ENCODE measurements at regions not wholly inside any gene's neighbourhood (a gene's known extent, or its start where the extent isn't known, plus 50 kb on each side); places are given as distances from the start of the nearest gene placed in this dataset.

DNA sequence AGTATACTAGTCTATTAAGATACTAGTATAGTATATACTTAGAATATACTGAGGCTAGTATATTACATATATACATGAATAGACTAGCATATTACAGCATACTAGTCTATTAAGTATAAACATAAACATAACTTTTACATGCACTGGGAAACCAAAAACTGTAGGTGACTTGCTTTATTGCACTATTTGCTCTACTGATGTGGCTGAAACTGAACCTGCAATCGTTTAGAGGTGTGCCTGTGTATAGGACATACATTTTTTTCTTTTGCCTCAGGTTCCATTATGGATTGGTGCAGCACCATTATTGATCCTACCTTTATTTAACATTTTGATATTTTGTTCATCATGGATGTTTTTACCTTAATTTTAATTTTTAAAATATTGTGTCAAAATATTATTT, 143.2 kb upstream of the RGS6 start:
- Histone ChIP-seq H3K27ac (ENCODE audit: low read length) (no peak overlapping the region), H3K9me3 (ENCODE audit: low read length) (no peaks in the 10 kb centered on the region), H3K9ac (ENCODE audit: low read length) (no peak overlapping the region), H3K27me3 (ENCODE audit: insufficient read depth, low read depth, low read length) (no peaks in the 10 kb centered on the region), H4K20me1 (ENCODE audit: insufficient read depth) (no peaks in the 10 kb centered on the region), H3K9me2 (ENCODE audit: insufficient read depth, low read length) (no peaks in the 10 kb centered on the region), H3K79me2 (replicated peaks; ENCODE audit: insufficient read depth, low read length) (no peaks in the 10 kb centered on the region), H3F3A (ENCODE audit: insufficient read depth, low read length, poor library complexity, severe bottlenecking) (no peaks in the 10 kb centered on the region), H3K36me3 (ENCODE audit: insufficient read depth, low read length) (no peaks in the 10 kb centered on the region), H2AFZ (ENCODE audit: low read depth, low read length) (no peak overlapping the region), H3K4me2 (ENCODE audit: low read length) (no peak overlapping the region), H3K4me3 (ENCODE audit: low read length) (no peak overlapping the region)
- TF ChIP-seq, protein P1, sequence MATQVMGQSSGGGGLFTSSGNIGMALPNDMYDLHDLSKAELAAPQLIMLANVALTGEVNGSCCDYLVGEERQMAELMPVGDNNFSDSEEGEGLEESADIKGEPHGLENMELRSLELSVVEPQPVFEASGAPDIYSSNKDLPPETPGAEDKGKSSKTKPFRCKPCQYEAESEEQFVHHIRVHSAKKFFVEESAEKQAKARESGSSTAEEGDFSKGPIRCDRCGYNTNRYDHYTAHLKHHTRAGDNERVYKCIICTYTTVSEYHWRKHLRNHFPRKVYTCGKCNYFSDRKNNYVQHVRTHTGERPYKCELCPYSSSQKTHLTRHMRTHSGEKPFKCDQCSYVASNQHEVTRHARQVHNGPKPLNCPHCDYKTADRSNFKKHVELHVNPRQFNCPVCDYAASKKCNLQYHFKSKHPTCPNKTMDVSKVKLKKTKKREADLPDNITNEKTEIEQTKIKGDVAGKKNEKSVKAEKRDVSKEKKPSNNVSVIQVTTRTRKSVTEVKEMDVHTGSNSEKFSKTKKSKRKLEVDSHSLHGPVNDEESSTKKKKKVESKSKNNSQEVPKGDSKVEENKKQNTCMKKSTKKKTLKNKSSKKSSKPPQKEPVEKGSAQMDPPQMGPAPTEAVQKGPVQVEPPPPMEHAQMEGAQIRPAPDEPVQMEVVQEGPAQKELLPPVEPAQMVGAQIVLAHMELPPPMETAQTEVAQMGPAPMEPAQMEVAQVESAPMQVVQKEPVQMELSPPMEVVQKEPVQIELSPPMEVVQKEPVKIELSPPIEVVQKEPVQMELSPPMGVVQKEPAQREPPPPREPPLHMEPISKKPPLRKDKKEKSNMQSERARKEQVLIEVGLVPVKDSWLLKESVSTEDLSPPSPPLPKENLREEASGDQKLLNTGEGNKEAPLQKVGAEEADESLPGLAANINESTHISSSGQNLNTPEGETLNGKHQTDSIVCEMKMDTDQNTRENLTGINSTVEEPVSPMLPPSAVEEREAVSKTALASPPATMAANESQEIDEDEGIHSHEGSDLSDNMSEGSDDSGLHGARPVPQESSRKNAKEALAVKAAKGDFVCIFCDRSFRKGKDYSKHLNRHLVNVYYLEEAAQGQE (IDR thresholded peaks at IDR 0.05; ENCODE audit: borderline replicate concordance) = no peak
- TF ChIP-seq TAF1 (IDR thresholded peaks at IDR 0.05; ENCODE audit: low read depth) (no peak), POLR2AphosphoS5 (IDR thresholded peaks at IDR 0.05) (no peak), EP300 (conservative IDR thresholded peaks at IDR 0.05; ENCODE audit: poor library complexity, severe bottlenecking) (no peak), RAD21 (conservative IDR thresholded peaks at IDR 0.05) (no peak), MXI1 (conservative IDR thresholded peaks at IDR 0.05; ENCODE audit: poor library complexity, severe bottlenecking) (no peak), SMC3 (conservative IDR thresholded peaks at IDR 0.05; ENCODE audit: poor library complexity) (no peak), EZH2 (IDR thresholded peaks at IDR 0.05; ENCODE audit: borderline replicate concordance, insufficient read depth, low read length, poor library complexity, severe bottlenecking) (no peak)
- TF ChIP-seq, protein P2, sequence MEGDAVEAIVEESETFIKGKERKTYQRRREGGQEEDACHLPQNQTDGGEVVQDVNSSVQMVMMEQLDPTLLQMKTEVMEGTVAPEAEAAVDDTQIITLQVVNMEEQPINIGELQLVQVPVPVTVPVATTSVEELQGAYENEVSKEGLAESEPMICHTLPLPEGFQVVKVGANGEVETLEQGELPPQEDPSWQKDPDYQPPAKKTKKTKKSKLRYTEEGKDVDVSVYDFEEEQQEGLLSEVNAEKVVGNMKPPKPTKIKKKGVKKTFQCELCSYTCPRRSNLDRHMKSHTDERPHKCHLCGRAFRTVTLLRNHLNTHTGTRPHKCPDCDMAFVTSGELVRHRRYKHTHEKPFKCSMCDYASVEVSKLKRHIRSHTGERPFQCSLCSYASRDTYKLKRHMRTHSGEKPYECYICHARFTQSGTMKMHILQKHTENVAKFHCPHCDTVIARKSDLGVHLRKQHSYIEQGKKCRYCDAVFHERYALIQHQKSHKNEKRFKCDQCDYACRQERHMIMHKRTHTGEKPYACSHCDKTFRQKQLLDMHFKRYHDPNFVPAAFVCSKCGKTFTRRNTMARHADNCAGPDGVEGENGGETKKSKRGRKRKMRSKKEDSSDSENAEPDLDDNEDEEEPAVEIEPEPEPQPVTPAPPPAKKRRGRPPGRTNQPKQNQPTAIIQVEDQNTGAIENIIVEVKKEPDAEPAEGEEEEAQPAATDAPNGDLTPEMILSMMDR (IDR thresholded peaks at IDR 0.05; ENCODE audit: poor library complexity, severe bottlenecking) = no peak

DNA sequence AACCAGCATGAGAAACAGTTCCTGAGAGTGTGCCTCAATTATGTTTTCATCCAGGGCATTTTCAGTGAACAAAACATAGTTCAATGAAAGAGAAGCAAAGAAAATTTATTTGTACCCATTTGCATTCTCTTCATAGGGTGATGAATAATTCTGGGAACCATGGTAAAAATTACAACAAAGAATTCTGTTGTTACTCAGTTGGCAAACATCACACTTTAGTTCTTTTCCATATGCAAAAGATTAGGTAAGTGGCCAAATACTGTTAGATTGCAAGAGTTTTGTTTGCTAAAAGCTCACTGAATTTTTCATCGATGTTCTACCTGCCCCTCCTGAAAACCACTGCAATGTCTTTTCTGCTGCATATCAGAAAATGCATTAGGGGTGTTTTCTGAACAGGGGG, 132.4 kb upstream of the RGS6 start:
- H3K79me2 ChIP-seq (replicated peaks; ENCODE audit: insufficient read depth, low read length) = no peaks in the 10 kb centered on the region
- H3F3A ChIP-seq (ENCODE audit: insufficient read depth, low read length, poor library complexity, severe bottlenecking) = no peaks in the 10 kb centered on the region
- H2AFZ ChIP-seq (ENCODE audit: low read depth, low read length) = no peak overlapping the region
- H3K9ac ChIP-seq (ENCODE audit: low read length) = no peak overlapping the region
- no peaks in the 10 kb centered on the region for H3K9me2 ChIP-seq (ENCODE audit: insufficient read depth, low read length)
- no peak overlapping the region for H3K4me2 ChIP-seq (ENCODE audit: low read length)
- no peak overlapping the region for H3K4me3 ChIP-seq (ENCODE audit: low read length)
- TF ChIP-seq EP300 (conservative IDR thresholded peaks at IDR 0.05; ENCODE audit: poor library complexity, severe bottlenecking) (no peak), MXI1 (conservative IDR thresholded peaks at IDR 0.05; ENCODE audit: poor library complexity, severe bottlenecking) (no peak)
- H3K36me3 ChIP-seq (ENCODE audit: insufficient read depth, low read length) = no peaks in the 10 kb centered on the region
- H3K27me3 ChIP-seq (ENCODE audit: insufficient read depth, low read depth, low read length) = no peaks in the 10 kb centered on the region
- H3K27ac ChIP-seq (ENCODE audit: low read length) = no peak overlapping the region
- no peaks in the 10 kb centered on the region for H3K9me3 ChIP-seq (ENCODE audit: low read length)
- H4K20me1 ChIP-seq (ENCODE audit: insufficient read depth) = no peaks in the 10 kb centered on the region

DNA sequence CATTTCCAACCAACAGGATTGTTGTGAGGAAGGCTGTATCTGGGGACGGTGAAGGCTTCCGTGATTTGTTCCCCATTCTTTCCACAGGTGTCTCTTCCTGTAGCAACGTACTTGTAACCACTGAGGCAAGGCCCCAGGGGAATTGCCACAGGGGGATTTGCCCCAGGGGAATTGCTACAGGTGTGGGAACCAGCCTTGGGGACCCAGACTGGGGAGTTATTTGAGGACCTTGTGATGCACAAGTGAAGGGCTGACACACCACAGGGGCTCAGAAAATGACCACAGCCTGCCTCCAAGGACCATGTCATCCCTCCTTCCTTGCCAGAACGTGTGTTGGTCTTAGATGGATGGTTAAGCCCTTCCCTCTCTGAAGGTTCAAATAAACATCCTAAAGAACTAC, 131.4 kb upstream of the RGS6 start:
- H3F3A ChIP-seq (ENCODE audit: insufficient read depth, low read length, poor library complexity, severe bottlenecking) = no peaks in the 10 kb centered on the region
- no peak overlapping the region for H3K27ac ChIP-seq (ENCODE audit: low read length)
- no peaks in the 10 kb centered on the region for H3K27me3 ChIP-seq (ENCODE audit: insufficient read depth, low read depth, low read length)
- TF ChIP-seq RAD21 (conservative IDR thresholded peaks at IDR 0.05) (no peak), EP300 (conservative IDR thresholded peaks at IDR 0.05; ENCODE audit: poor library complexity, severe bottlenecking) (no peak), POLR2AphosphoS5 (IDR thresholded peaks at IDR 0.05) (no peak), MXI1 (conservative IDR thresholded peaks at IDR 0.05; ENCODE audit: poor library complexity, severe bottlenecking) (no peak), EZH2 (IDR thresholded peaks at IDR 0.05; ENCODE audit: borderline replicate concordance, insufficient read depth, low read length, poor library complexity, severe bottlenecking) (no peak), SMC3 (conservative IDR thresholded peaks at IDR 0.05; ENCODE audit: poor library complexity) (no peak), TAF1 (IDR thresholded peaks at IDR 0.05; ENCODE audit: low read depth) (no peak)
- TF ChIP-seq, protein P2 (IDR thresholded peaks at IDR 0.05; ENCODE audit: poor library complexity, severe bottlenecking) = no peak
- TF ChIP-seq, protein P1 (IDR thresholded peaks at IDR 0.05; ENCODE audit: borderline replicate concordance) = no peak
- no peaks in the 10 kb centered on the region for H3K79me2 ChIP-seq (replicated peaks; ENCODE audit: insufficient read depth, low read length)
- H2AFZ ChIP-seq (ENCODE audit: low read depth, low read length) = no peak overlapping the region
- no peaks in the 10 kb centered on the region for H3K9me2 ChIP-seq (ENCODE audit: insufficient read depth, low read length)
- no peak overlapping the region for H3K4me3 ChIP-seq (ENCODE audit: low read length)
- H3K4me2 ChIP-seq (ENCODE audit: low read length) = no peak overlapping the region
- H4K20me1 ChIP-seq (ENCODE audit: insufficient read depth) = no peaks in the 10 kb centered on the region
- no peak overlapping the region for H3K9ac ChIP-seq (ENCODE audit: low read length)
- H3K9me3 ChIP-seq (ENCODE audit: low read length) = no peaks in the 10 kb centered on the region
- H3K36me3 ChIP-seq (ENCODE audit: insufficient read depth, low read length) = no peaks in the 10 kb centered on the region
